ENCODE measurements at regions not wholly inside any gene's neighbourhood (a gene's known extent, or its start where the extent isn't known, plus 50 kb on each side); places are given as distances from the start of the nearest gene placed in this dataset.

DNA sequence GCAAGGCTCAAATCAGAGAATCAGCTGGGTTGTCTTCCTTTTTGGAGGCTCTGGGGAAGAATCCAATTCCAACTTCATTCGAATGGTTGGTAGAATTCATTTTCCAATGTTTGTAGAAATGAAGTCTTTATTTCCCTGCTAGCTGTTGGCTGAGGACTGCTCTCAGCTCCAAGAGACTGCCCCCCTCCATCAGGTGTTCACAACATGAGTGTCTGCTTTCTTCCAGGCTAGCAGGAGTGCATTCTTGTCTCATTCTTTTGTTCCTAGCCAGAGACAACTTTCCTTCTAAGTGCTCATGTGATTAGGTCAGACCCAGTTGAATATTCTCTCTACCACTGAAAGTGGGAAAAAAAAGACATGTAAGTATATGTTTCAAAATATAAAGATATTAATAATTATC, 95.2 kb downstream of the HLX start:
- TF ChIP-seq FOSL2 (IDR thresholded peaks at IDR 0.05; ENCODE audit: borderline replicate concordance, low read depth) (no peak), POLR2AphosphoS5 (IDR thresholded peaks at IDR 0.05; ENCODE audit: low read depth, low read length) (no peak), ZBTB33 (IDR thresholded peaks at IDR 0.05; ENCODE audit: borderline replicate concordance, low read depth) (no peak), EZH2phosphoT487 (IDR thresholded peaks at IDR 0.05; ENCODE audit: borderline replicate concordance, low read depth) (no peak), CTCF (IDR thresholded peaks at IDR 0.05) (no peak), TCF12 (IDR thresholded peaks at IDR 0.05) (no peak), SMC3 (IDR thresholded peaks at IDR 0.05; ENCODE audit: low read depth, low read length) (no peak), NRF1 (IDR thresholded peaks at IDR 0.05; ENCODE audit: low read depth, low read length) (no peak), YY1 (IDR thresholded peaks at IDR 0.05; ENCODE audit: low read depth) (no peak), FOXM1 (IDR thresholded peaks at IDR 0.05; ENCODE audit: low read depth) (no peak)
- TF ChIP-seq, protein P1, sequence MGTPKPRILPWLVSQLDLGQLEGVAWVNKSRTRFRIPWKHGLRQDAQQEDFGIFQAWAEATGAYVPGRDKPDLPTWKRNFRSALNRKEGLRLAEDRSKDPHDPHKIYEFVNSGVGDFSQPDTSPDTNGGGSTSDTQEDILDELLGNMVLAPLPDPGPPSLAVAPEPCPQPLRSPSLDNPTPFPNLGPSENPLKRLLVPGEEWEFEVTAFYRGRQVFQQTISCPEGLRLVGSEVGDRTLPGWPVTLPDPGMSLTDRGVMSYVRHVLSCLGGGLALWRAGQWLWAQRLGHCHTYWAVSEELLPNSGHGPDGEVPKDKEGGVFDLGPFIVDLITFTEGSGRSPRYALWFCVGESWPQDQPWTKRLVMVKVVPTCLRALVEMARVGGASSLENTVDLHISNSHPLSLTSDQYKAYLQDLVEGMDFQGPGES (IDR thresholded peaks at IDR 0.05; ENCODE audit: low read depth, low read length) = no peak
